ENCODE measurements at regions not wholly inside any gene's neighbourhood (a gene's known extent, or its start where the extent isn't known, plus 50 kb on each side); places are given as distances from the start of the nearest gene placed in this dataset.

DNA sequence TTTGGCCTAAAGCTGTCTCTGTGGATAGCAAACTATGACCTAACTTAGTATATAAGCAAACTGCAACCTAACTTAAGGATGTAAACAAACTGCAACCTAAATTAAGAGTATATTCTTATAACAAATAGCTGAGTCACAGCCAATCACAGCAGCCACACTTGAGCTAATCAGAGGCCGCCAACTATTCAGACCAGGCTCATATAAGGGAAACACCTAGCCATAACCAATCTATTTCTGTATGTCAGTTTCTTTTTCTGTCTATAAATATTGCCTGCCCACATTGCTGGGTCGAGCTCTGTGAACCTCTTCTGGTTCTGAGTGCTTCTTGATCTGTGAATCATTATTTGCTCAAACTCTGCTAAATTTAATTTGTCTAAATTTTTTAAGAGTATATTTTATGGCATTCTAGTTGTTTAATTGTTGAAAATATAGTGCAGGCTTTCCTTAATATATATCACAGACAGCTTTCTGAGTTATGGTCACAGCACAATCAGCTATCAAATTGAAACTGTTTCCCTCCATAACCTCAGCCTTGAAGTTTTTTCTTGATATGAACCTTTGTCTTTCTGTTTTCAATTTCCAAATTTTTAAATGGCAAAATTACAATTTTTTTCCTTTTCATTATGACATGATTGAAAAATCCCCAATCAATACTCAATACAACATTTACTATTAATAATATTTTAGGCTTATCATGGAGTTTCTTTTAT is 327.1 kb upstream of the NUDT12 start:
- WGBS (ENCODE audit: extremely low coverage, insufficient read length, low lambda C conversion rate) = no CpG with 5 or more reads among the region's 2 CpGs
- Mint-ChIP-seq H3K4me1 (peaks cover 1 to 3% of the 10 kb centered on the region in 2 experiments), H3K36me3 (ENCODE audit: insufficient read depth in 1 of 3, low read depth in 3 of 3) (no peaks in the 10 kb centered on the region; a peak in 1 of 7 replicates), H3K4me3 (no peak overlapping the region), H3K9me3 (no peaks in the 10 kb centered on the region), H3K27ac (no peak overlapping the region), H3K27me3 (ENCODE audit: low read depth) (no peaks in the 10 kb centered on the region)
- Histone ChIP-seq H3K18ac (ENCODE audit: insufficient read length, low read depth, low read length) (no peak overlapping the region), H3K9ac (ENCODE audit: extremely low read depth, insufficient read length, low read length) (no peak overlapping the region), H3K23ac (ENCODE audit: insufficient read length, low read depth, low read length) (no peak overlapping the region), H3K27me3 (ENCODE audit: insufficient read depth, low read length) (no peaks in the 10 kb centered on the region), H2BK15ac (ENCODE audit: low read depth, low read length) (no peak overlapping the region), H4K91ac (ENCODE audit: insufficient read length, low read depth, low read length) (no peak overlapping the region), H3K4me1 (ENCODE audit: insufficient read depth, low read length) (no peaks in the 10 kb centered on the region), H2AFZ (ENCODE audit: low read length) (no peak overlapping the region), H3K56ac (ENCODE audit: insufficient read length, low read depth, low read length) (no peak overlapping the region), H3K14ac (ENCODE audit: insufficient read depth, low read length) (no peak overlapping the region), H2BK20ac (ENCODE audit: low read depth, low read length, poor library complexity, severe bottlenecking) (no peak overlapping the region), H3K4me2 (ENCODE audit: insufficient read depth, insufficient read length, low read length) (no peak overlapping the region), H4K8ac (replicated peaks; ENCODE audit: insufficient read length, low read depth, low read length) (no peak overlapping the region), H2BK120ac (ENCODE audit: low read depth, low read length, poor library complexity, severe bottlenecking) (no peak overlapping the region), H3K4ac (ENCODE audit: low read depth, low read length) (no peak overlapping the region), H3K79me2 (ENCODE audit: insufficient read depth, low read length) (no peaks in the 10 kb centered on the region), H4K5ac (ENCODE audit: insufficient read length, low read depth, low read length) (no peak overlapping the region), H3K23me2 (ENCODE audit: insufficient read length, low read depth, low read length, poor library complexity, severe bottlenecking) (no peaks in the 10 kb centered on the region), H3T11ph (ENCODE audit: low read length) (no peak overlapping the region), H2BK12ac (ENCODE audit: insufficient read length, low read depth, low read length) (no peak overlapping the region), H3K79me1 (ENCODE audit: insufficient read depth, low read depth, low read length, poor library complexity, severe bottlenecking) (no peaks in the 10 kb centered on the region), H2AK5ac (ENCODE audit: insufficient read length, low read length) (no peak overlapping the region), H2BK5ac (ENCODE audit: insufficient read length, low read length) (no peak overlapping the region), H3K9me3 (ENCODE audit: control insufficient read depth, low read depth, low read length) (no peaks in the 10 kb centered on the region), H4K20me1 (ENCODE audit: control insufficient read depth, insufficient read depth, insufficient read length) (no peaks in the 10 kb centered on the region), H3K27ac (ENCODE audit: insufficient read length, low read depth, low read length) (no peak overlapping the region)
- TF ChIP-seq, protein P1, sequence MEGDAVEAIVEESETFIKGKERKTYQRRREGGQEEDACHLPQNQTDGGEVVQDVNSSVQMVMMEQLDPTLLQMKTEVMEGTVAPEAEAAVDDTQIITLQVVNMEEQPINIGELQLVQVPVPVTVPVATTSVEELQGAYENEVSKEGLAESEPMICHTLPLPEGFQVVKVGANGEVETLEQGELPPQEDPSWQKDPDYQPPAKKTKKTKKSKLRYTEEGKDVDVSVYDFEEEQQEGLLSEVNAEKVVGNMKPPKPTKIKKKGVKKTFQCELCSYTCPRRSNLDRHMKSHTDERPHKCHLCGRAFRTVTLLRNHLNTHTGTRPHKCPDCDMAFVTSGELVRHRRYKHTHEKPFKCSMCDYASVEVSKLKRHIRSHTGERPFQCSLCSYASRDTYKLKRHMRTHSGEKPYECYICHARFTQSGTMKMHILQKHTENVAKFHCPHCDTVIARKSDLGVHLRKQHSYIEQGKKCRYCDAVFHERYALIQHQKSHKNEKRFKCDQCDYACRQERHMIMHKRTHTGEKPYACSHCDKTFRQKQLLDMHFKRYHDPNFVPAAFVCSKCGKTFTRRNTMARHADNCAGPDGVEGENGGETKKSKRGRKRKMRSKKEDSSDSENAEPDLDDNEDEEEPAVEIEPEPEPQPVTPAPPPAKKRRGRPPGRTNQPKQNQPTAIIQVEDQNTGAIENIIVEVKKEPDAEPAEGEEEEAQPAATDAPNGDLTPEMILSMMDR (conservative IDR thresholded peaks at IDR 0.05) = no peak
- no peak for DNase-seq
